GM21526 (cell line): ENCODE measurements at regions not wholly inside any gene's neighbourhood (a gene's known extent, or its start where the extent isn't known, plus 50 kb on each side); places are given as distances from the start of the nearest gene placed in this dataset.
"Not testable (repeated sequence)": the region's sequence is repeated elsewhere in the genome, so short reads cannot be mapped to it uniquely, and the experiment has no call there.

Experiments used
- ATAC-seq: cut with Tn5 transposase; IDR thresholded peaks from one replicate; pipeline ENCODE4 v1.9.1; 2021; ENCODE audit warnings: moderate library complexity; ENCODE audit not compliant: unreplicated experiment, low FRiP score

DNA sequence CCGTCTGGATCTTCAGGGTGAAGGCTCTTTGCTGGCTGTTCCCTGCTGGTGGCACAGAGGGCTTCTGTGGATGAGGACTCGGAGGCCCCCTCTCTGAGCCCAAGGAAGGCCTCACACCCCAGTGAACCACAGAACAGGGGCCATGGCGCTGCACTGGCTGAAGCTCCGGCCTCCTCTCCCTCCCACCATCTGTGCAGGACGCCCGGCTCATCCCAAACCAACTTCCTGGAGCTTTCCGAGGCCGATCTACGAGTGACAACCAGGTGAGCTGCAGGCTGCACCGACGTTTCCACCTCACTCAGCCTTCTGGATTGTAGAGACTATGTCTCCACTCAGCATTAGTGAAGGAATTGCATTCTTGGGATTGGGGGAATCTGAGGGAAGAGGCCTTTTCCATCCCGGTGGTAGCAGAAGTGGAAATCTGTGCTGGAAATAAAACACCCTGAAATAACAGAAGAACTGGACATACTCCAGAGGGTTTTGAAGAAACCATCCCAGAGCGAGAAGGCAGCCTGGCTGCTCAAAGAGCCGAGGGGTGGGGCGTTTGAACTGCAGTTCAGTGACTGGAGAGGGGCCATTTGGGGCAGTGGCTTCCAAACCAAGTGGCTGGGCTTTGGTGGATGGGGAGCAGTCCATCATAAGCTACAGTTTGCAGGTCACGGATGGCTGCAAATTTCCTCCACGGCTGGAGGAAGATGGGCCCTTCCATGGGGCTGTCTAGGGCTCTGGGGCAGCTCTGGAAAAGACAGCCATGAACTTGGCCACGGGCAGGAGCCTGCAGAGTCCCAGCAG, 120.7 kb upstream of the ZNF469 start:
- ATAC-seq: not testable (repeated sequence)

DNA sequence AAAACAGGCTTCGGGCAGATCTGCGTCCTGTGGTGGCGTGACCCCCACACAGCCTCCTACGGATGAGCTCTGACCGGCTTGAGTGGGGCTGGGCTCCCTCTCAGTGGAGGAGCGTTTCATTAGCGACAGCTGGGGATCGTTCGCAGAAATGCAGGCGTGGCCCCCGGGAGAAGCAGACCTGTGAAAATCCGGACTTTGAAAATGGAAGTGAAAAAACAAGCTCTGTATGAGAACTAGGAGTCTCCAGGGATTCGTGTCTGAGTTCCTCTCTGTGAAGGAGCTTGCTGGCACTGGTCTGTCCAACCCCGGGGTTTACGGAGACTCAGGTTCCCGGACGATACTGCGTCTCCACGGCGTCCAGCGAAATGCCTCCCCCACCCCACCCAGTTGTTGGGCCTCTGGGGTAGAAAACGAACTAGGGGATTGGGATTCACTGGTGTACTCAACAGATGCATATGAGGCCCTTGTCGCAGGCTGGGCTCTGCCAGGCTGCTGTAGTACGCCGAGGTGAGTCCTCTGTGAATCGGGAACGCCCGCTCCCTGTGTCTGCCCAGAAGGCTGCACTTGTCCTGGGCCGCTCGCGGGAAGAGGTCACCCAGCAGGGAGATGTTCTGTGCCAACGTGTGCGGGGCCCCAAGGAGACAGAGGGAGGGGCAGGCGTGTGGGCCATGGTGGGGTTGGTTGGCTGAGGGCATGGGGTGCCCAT, 119.7 kb upstream of the ZNF469 start:
- ATAC-seq: not testable (repeated sequence)

DNA sequence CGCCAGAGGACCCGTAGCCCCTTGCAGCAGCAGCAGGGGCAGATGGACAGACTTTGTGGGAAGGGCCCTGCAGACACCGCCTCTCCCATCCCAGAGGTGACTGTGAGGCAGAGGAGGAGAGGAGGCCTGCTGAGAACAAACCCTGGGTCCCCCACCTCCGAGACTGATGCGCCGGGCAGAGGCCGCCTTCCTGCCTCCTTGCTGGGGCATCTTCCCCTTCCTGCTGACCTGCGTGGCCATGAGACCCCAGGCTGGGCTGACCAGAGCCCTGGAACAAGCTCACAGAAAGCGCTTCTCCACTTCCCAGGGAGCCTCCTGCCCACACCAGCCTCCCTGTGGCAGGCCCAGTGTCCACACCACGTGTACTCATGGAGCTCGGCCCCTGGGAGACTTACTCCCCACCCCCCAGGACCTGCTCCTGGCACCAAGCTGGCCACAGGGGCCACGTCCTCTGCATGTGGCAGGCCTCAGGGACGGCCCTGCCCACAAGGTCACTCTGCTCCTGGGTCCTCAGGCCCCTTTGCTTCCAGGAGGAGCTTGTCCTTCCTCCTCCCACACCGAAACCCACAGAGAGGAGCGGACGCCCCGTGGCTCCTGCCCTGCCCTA, 119.0 kb upstream of the ZNF469 start:
- ATAC-seq: not testable (repeated sequence)

DNA sequence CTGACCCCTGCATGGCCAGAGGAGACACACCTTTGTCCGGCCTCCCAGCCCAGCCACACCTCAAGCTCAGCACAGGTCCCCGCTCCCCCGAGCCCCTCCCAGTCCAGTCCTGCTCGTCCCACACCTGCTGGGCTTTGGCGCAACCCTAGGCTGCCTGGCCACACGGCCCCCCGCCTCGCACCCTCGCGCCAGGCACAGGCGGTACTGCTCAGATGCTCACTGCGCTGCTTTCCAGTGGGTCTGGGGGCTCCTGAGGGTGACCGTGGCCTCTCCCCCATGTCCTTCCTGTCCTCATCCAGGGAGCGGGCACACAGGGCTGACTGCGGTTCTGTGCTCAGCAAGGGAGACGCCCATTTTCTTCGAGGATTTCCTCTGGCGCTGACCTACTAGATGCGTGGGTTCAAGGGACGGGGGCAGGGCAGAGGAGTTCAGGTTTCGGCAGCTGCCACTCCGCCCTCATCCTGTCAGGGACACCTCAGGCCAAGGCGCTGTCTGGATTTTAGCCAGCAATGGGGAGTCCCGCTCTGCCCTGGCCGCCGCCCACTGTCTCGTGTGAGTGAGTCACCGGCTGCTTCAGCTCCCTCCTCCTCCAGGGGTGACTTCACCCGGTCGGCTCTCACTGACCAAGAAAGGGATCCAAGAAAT, 118.0 kb upstream of the ZNF469 start:
- peak; percentile 58 for ATAC-seq

DNA sequence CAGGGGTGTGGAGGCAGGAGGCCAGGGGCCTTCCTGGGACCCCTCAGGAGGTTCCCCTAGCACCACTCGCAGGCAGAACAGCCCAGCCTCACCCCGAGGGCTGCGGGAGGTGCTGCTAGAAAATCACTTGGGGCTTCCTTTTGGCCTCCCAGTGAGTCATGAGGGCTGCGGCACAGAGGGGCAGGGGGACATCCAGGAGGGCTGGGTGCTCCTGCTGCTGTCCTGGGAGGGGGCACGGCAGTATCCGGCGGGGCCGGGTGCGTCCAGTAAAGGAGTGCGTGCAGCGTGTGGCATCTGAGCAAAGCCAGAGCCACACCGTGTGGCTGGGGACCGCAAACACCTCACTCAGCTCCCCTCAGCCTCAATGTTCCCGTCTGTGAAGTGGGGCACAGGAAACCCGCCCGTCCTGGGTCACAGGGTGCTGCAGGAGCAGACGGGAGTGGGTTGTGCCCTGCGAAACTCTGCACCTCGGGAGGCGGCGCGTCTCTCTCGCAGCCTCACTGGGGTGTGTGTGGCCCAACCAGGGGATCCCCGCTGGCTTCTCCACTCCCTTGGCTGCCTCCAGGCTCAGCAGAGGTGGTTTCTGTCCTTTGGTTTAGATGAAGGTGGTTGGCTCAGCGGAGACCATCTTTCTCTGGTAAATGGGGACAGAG, 117.3 kb upstream of the ZNF469 start:
- ATAC-seq: not testable (repeated sequence)

DNA sequence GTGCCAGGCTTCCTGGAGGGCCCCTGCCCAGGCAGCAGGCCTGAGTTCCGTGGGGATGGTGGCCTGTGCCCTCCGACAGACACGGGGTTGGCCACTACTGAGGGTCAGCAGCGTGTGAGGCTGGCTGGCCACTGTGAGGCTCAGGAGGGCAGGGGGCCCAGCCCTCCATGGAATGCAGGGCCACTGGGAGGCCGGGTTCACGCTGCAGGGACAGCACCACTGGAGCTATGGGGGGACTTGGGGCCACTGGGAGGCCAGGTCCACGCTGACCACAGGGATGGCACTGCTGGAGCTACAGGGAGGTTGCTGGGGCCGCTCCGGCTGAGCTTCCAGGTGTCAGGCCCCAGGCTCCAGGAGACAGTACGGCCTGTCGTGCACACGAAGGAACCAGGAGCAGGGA, 116.7 kb upstream of the ZNF469 start:
- ATAC-seq: not testable (repeated sequence)

DNA sequence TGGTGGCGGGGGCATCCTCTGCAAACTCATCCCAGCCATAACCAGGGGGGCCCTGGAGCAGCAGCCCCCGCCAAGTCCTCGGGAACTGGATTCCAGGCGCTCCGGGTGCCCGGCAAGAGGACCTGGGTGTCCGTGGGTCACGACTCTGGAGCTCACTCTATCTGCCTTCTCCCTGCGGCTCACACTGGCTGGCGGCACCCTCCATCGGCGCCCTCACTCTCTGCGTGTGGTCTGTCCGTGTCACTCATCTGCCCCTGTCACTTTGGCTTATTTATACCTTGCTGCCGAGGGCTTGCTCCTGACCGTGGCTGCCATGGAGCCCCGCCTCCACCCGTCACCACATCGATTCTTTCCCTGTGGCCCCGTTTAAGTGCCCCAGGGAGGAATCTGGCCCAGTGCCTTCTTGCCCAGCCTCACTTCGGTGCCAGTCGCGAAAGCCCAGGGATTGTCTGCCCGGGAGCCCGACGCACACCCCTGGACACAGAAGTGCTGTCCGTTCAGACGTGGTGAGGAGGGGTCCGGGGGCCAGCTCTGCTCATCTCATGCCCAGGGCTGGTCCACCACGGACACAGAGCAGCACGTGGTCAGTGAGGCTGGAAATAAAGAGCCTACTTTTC, 115.7 kb upstream of the ZNF469 start:
- ATAC-seq: not testable (repeated sequence)

DNA sequence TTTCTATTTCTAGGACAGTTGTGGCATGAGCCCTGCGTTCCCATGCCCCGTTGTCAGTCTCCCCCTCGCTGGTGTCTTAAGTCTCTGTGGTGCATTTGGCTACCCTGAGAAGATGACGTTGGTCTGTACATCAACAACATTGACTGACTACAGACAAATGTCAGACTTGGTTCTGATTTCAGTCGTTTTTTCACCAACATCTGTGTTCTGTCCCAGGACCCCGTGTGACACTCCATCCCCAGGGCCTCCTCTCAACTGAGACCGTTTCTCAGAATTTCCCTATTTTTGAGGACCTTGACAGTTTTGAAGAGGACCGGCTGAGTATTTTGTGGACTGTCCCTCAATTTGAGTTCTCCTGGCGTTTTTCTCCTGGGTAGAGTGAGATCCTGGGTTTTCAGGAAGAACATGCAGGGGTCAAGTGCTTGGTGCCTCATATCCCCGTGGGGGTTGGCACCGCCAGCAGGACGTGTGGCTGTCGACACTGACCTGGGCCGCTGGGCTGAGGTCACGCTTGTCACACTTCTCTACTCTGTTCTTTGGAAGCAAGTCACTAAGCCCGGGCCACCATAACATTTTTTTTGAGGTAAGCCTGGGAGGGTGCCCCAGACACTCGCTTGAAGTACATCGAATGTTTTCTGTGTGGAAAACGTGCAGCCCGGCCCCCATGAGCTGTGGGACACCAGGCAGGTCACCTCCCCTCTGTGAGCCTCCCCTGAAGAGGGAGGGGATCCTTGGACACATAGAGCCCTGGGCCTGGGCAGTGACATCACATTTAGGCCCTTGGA, 114.4 kb upstream of the ZNF469 start:
- ATAC-seq: not testable (repeated sequence)

DNA sequence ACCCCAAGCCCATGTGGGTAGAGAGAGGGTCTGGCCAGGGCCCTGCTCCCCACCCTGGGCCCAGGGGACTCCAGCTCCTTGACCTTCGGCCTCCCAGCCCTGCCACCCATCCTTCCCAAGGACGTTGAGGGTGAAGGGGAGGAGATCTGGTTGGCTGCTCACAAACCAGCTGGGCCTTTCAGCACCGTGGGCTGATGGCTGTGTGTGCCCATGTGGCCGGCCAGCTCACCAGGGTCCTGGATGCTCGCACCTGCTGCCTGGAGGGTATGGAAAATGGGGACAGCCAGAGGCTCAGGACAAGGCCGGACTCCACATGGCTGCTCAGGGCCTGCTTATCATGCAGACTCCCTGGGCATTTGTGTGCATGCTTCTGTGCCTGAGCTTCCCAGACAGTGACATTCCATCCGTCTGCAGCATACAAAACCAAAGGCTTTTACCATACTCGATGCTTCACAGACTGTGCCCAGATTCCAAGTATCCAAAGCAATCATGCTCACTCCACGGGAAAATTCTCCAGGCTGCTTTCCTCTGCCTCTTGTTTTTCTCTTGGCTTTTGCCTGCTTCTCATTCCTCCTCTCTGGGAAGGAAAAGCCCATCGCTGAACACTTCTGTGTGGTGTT, 112.5 kb upstream of the ZNF469 start:
- not testable (repeated sequence) for ATAC-seq

DNA sequence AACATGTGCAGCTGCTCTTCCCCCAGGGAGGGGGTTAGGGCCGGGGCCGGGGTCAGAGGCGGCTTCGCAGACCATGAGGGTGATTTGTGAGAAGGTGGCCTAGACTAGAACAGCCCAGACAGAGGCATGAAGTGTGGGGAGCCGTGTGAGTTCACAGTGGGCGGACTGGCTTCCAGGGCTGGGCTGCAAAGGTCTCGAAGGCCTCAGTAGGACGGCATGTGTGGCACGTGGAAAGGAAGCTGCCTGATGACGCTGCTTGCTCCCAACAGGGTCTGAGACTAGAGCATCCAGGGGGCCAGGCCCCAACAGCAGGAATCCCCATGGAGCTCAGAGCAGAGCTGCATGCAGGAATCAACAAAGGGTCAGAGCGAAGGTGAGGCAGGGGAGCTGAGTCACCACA, 111.5 kb upstream of the ZNF469 start:
- not testable (repeated sequence) for ATAC-seq

DNA sequence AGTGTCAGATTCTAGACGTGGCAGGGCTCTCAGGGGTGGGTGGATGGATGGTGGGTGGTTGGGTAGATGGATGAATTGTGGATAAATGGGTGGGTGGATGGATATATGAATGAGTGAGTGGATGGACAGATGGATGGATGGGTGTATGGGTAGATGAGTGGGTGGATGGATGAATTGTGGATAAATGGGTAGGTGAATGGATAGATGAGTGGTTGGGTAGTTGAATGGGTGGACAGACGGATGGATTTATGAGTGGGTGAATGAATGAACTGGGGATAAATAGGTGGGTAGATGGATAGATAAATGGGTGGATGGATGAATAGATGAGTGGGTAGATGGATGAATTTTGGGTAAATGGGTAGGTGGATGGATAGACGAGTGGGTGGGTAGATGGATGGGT, 111.0 kb upstream of the ZNF469 start:
- not testable (repeated sequence) for ATAC-seq

DNA sequence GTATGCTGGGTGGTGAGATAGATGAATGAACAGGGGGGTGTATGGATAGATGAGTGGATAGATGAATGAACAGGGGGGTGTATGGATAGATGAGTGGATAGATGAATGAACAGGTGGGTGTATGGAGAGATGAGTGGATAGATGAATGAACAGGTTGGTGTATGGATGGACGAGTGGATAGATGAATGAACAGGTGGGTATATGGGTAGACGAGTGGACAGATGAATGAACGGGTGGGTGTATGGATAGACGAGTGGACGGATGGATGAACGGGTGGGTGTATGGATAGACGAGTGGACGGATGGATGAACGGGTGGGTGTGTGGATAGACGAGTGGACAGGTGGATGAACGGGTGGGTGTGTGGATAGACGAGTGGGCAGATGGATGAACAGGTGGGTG, 110.3 kb upstream of the ZNF469 start:
- ATAC-seq: not testable (repeated sequence)

DNA sequence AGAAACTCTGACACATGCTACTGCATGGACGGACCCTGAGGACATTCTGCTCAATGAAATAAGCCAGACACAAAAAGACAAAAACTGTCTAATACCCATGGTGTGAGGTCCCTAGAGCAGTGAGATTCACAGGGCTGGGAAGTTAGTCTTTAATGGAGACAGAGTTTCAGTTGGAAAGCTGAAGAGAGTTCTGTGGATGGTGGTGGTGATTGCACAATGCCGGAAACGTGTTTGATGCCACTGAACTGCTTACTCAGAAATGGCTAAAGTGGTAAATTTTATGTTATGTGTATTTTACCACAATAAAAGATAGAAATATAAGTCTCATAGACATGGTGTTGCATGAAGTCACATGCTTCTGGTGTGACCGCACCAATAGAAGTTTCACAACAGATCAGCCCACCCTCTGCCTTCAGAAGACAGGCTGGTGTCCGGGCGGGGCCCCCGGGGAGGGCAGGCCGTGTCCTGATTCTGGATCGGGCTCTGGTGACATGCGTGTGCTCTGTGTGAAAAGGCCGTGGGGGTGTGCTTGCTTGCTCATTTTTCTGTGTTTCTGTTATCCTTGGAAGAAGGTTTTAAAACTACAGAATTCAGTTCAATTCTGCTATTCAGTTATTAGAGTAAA, 108.5 kb upstream of the ZNF469 start:
- ATAC-seq: not testable (repeated sequence)

DNA sequence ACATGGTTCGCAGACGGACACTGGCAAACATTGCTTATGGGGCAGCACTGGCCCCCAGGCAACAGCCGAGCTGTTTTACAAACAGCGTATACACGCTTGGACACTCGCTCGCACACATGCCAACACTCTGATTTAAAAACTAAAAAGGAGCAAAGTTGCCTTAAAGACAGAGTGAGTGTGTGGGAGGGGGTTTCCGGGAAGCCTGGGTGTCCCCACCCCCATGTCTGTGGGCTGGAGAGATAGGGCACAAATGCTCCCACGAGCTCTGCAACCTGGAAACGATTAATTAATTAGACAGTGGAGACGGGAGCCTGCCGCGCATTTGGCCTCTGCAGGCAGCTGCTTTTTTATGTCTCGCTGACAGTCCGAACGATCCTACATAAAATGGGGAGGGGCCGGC, 107.9 kb upstream of the ZNF469 start:
- ATAC-seq: no peak

DNA sequence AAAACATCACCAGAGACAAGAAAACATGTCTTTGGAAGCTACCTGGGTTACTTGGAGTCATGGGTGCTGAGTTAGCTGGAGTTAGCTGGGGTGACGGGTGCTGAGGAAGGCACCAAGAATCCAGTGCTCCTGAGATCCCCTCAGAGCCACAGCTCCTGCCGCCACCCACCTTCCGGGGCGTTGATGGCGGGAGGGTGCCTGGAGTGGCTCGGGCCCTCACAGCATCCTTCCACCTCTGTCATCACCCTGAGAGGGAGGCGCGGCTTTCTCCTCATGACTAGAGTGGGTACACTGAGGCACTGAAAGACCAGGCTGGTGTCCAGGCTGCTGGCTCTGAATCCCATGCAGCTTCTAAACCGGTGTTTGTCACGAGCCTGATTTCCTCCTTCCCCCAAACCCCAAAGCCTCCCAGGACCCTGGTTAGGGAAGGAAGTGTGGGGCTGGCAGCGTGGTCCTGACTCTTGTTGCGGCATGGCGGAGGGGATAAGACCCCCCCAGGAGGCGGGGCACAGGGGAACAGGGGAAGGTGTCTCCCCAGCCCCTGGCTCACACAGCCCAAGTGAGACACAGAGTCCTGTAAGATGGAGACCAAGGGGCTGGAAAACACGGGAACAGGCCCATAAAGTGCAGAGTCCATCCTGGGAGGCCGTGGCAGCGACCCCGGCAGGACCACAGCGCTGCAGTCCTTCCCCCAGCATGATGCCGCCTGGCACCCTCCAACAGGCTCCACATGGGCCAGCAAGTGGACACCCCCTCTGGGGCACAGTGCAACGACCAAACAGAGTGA, 107.2 kb upstream of the ZNF469 start:
- not testable (repeated sequence) for ATAC-seq

DNA sequence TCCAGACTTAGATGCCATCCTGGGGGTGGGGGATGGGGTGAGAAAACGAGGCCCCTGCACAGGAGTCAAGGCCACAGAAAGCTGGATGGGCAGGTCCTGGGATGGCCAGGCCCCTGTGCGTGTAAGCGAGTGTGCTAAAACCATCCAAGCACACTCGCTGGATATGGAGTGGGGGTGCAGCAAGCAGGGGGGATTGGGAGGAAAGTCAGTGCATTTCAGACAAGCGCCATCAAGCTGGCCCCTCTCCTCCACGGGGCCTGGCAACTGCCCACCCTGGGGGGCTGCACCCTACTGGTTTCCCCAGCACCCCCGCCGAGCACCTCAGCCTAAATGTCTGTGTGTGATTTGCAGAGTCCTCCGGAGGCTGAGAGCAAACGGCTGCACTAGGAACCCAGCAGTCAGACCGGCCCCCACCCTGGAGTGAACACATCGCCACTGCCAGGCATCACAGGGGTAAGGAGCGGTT, 106.6 kb upstream of the ZNF469 start:
- not testable (repeated sequence) for ATAC-seq

DNA sequence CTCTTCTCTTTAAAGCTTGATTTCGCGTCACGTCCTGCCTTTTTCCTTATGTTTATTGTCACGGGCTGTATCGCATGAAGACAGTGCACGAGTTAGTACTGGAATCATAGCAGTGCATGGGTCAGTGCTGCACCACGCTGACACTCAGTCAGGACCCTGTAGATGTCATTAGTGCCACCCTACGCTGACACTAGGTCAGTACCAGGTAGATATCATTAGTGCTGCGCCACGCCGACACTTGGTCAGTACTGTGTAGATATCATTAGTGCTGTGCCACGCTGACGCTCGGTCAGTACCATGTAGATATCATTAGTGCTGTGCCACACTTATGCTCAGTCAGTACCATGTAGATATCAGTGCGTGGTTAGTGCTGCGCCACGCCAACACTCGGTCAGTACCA, 106.2 kb upstream of the ZNF469 start:
- ATAC-seq: no peak

DNA sequence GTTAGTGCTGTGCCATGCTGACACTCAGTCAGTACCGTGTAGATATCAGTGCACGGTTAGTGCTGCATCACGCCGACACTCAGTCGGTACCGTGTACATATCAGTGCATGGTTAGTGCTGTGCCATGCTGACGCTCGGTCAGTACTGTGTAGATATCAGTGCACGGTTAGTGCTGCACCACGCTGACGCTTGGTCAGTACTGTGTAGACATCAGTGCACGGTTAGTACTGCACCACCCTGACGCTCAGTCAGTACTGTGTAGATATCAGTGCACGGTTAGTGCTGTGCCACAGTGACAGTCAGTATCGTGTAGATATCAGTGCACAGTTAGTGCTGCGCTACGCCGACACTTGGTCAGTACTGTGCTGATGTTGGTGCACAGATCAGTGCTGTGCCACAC, 102.8 kb upstream of the ZNF469 start:
- no peak for ATAC-seq
